ENCODE measurements at regions not wholly inside any gene's neighbourhood (a gene's known extent, or its start where the extent isn't known, plus 50 kb on each side); places are given as distances from the start of the nearest gene placed in this dataset.

DNA sequence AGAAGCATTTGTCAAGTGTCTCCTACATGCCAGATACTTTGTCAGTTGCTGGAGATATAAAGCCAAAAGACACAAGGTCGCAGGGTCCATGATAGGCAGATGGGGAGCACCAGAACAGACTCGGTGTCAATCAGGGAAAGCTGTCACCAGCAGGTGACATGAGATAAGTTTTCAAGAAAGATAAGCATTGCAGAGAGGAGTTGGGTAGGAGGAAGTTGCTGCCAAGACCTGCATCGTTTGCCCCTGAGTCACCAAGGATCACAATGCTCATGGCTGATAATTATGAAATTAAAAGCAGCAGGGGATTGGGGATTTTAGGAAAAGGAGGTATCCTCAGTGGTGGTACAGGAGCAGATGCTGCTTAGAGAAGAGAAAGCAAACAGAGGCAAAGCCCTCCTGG is 551.1 kb upstream of the CDH11 start:
- Histone ChIP-seq H2AFZ (ENCODE audit: low read length) (no peak overlapping the region), H3F3A (ENCODE audit: low read length, unreplicated experiment) (no peaks in the 10 kb centered on the region), H3K4me1 (ENCODE audit: insufficient read depth, low read length) (peaks cover 13% of the 10 kb centered on the region), H3K4me3 (ENCODE audit: low read length) (no peak overlapping the region), H3K79me2 (ENCODE audit: low read length) (no peaks in the 10 kb centered on the region), H3K9ac (ENCODE audit: low read length) (no peak overlapping the region), H3K27me3 (ENCODE audit: low read length) (no peaks in the 10 kb centered on the region), H3K9me2 (replicated peaks; ENCODE audit: low read length) (no peaks in the 10 kb centered on the region), H3K27ac (ENCODE audit: low read length) (no peak overlapping the region), H3K4me2 (ENCODE audit: low read length) (0 out of 2 replicates have a peak overlapping the region, but pooled peaks have one; percentile 21), H4K20me1 (ENCODE audit: low read length) (no peaks in the 10 kb centered on the region), H3K36me3 (ENCODE audit: low read depth, low read length) (no peaks in the 10 kb centered on the region), H3K9me3 (ENCODE audit: low read length) (no peaks in the 10 kb centered on the region)
- peak; percentile 57 for ATAC-seq
- ChIA-PET CTCF (no interaction called here), POLR2A (ENCODE audit: unreplicated experiment) (no interaction called here)
- DNase-seq: peak; percentile 57
- TF ChIP-seq, protein P1, sequence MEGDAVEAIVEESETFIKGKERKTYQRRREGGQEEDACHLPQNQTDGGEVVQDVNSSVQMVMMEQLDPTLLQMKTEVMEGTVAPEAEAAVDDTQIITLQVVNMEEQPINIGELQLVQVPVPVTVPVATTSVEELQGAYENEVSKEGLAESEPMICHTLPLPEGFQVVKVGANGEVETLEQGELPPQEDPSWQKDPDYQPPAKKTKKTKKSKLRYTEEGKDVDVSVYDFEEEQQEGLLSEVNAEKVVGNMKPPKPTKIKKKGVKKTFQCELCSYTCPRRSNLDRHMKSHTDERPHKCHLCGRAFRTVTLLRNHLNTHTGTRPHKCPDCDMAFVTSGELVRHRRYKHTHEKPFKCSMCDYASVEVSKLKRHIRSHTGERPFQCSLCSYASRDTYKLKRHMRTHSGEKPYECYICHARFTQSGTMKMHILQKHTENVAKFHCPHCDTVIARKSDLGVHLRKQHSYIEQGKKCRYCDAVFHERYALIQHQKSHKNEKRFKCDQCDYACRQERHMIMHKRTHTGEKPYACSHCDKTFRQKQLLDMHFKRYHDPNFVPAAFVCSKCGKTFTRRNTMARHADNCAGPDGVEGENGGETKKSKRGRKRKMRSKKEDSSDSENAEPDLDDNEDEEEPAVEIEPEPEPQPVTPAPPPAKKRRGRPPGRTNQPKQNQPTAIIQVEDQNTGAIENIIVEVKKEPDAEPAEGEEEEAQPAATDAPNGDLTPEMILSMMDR (conservative IDR thresholded peaks at IDR 0.05; ENCODE audit: low read depth, low read length): no peak
- BruUV-seq (replicated peaks): no TSS peak
- intact Hi-C loops (cut with micrococcal nuclease): no loop called here

- CTCF ChIA-PET: no interaction called here
- Histone ChIP-seq H2AFZ (ENCODE audit: low read length) (no peak overlapping the region), H3K27me3 (ENCODE audit: low read length) (no peaks in the 10 kb centered on the region), H3K9ac (ENCODE audit: low read length) (no peak overlapping the region), H3F3A (ENCODE audit: low read length, unreplicated experiment) (no peaks in the 10 kb centered on the region), H4K20me1 (ENCODE audit: low read length) (no peaks in the 10 kb centered on the region), H3K27ac (ENCODE audit: low read length) (no peak overlapping the region), H3K9me3 (ENCODE audit: low read length) (no peaks in the 10 kb centered on the region), H3K79me2 (ENCODE audit: low read length) (no peaks in the 10 kb centered on the region), H3K36me3 (ENCODE audit: low read depth, low read length) (no peaks in the 10 kb centered on the region), H3K4me2 (ENCODE audit: low read length) (no peak overlapping the region), H3K9me2 (replicated peaks; ENCODE audit: low read length) (no peaks in the 10 kb centered on the region), H3K4me1 (ENCODE audit: insufficient read depth, low read length) (peaks cover 30% of the 10 kb centered on the region), H3K4me3 (ENCODE audit: low read length) (no peak overlapping the region)
- TF ChIP-seq, protein P1 (conservative IDR thresholded peaks at IDR 0.05; ENCODE audit: low read depth, low read length): no peak
- TF ChIP-seq EZH2 (IDR thresholded peaks at IDR 0.05; ENCODE audit: low read length, unreplicated experiment) (no peak), EZH2phosphoT487 (IDR thresholded peaks at IDR 0.05; ENCODE audit: borderline replicate concordance, low read length) (no peak)
- DNase-seq (no peak), ATAC-seq (no peak)
- POLR2A ChIA-PET (ENCODE audit: unreplicated experiment): no interaction called here
- intact Hi-C loops (cut with micrococcal nuclease): no loop called here
- no TSS peak for BruUV-seq (replicated peaks)
Measured at GRCh38 chr16:65671071-65671470, 549.2 kb upstream of the CDH11 start.

GRCh38 chr16:65668064-65668595 is 546.3 kb upstream of the CDH11 start:
- Histone ChIP-seq H3K9me2 (replicated peaks; ENCODE audit: low read length) (no peaks in the 10 kb centered on the region), H3K9ac (ENCODE audit: low read length) (no peak overlapping the region), H3K36me3 (ENCODE audit: low read depth, low read length) (no peaks in the 10 kb centered on the region), H3K4me1 (ENCODE audit: insufficient read depth, low read length) (peaks cover 48% of the 10 kb centered on the region), H3K9me3 (ENCODE audit: low read length) (no peaks in the 10 kb centered on the region), H3K79me2 (ENCODE audit: low read length) (no peaks in the 10 kb centered on the region), H3K27me3 (ENCODE audit: low read length) (no peaks in the 10 kb centered on the region), H3K4me3 (ENCODE audit: low read length) (no peak overlapping the region), H3F3A (ENCODE audit: low read length, unreplicated experiment) (no peaks in the 10 kb centered on the region), H2AFZ (ENCODE audit: low read length) (peak overlapping the region; percentile 48; the same call in 1 of the 2 replicates), H3K4me2 (ENCODE audit: low read length) (no peak overlapping the region), H3K27ac (ENCODE audit: low read length) (no peak overlapping the region), H4K20me1 (ENCODE audit: low read length) (no peaks in the 10 kb centered on the region)
- DNase-seq (no peak), ATAC-seq (no peak)
- BruUV-seq (replicated peaks): no TSS peak
- TF ChIP-seq, protein P1 (conservative IDR thresholded peaks at IDR 0.05; ENCODE audit: low read depth, low read length): no peak
- TF ChIP-seq EZH2 (IDR thresholded peaks at IDR 0.05; ENCODE audit: low read length, unreplicated experiment): no peak
- no peak for TF ChIP-seq EZH2phosphoT487 (IDR thresholded peaks at IDR 0.05; ENCODE audit: borderline replicate concordance, low read length)
- intact Hi-C loops (cut with micrococcal nuclease): loop anchor here (5.0 kb wide), 1 partner anchor 359 kb away; no protein-coding TSS in a partner anchor
- POLR2A ChIA-PET (ENCODE audit: unreplicated experiment): no interaction called here
- CTCF ChIA-PET: no interaction called here
